Middle frontal gyrus (tissue), 1 donor: ENCODE measurements at regions not wholly inside any gene's neighbourhood (a gene's known extent, or its start where the extent isn't known, plus 50 kb on each side); places are given as distances from the start of the nearest gene placed in this dataset.
"Not testable (repeated sequence)": the region's sequence is repeated elsewhere in the genome, so short reads cannot be mapped to it uniquely, and the experiment has no call there.

ENCODE experiments used
- DNase-seq: peaks from one replicate; pipeline ENCODE4 v3.0.0-alpha.2; 2015; ENCODE audit warnings: low spot score; ENCODE audit errors: extremely low spot score

DNA sequence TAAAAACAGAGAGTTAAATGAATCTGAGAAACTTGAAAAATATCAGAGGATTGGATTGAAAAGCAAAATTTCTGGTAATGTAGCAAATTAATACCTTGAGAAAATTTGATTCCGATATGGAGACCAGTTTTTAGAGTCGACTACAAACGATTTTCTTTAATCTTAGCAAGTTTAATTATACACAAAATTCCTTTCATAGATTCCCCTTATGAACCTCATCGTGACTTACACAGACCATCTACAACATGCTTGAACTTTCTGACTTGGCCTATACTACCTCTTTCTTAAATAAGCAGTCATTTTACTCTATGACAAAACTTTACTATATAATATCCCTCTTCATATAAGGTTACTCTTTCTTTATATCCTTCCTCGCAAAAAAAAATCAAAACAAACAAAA is 769.6 kb upstream of the CRIM1 start:
- DNase-seq: no peak

DNA sequence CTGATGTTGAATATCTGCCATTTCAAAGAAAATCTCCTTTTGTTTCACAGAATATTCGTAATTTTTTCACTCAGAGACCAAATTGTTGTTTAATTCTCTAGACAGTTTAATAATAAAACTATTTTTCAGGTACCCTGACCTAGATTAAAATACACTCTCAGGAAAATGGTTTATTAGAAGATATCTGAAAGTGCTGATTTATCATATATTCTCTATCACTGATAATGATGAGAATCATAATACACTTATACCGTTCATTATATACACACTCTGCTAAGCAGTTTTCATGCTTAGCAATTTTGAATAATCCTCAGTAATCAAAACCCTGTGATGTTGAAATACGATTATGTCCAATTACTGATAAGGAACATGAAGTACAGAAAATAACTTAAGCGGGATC is 772.9 kb upstream of the CRIM1 start:
- no peak for DNase-seq

DNA sequence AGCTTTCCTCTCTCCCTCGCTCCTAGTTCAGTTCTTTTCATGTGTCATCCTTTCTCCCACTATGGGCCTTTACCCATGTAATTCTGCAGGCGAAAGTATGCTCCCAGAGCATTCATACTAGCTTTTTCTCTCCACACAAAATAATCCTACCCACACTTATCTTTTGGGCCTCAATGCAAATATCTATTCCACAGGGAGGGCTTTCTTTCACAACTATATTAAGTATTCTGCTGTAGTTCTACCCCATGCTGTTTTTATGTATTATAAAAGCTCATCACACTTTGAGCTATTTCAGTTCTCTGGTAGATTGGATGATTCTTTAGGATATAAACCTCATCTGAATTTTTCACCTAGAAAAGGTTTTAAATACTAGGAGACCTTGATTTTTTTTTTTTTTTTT is 774.6 kb upstream of the CRIM1 start:
- DNase-seq: no peak

DNA sequence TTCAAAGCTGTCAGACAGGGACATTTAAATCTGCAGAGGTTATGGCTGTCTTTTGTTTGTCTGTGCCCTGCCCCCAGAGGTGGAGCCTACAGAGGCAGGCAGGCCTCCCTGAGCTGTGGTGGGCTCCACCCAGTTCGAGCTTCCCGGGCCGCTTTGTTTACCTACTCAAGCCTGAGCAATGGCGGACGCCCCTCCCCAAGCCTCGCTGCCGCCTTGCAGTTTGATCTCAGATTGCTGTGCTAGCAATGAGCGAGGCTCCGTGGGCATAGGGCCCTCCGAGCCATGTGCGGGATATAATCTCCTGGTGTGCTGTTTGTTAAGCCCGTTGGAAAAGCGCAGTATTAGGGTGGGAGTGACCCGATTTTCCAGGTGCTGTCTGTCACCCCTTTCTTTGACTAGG is 787.0 kb upstream of the CRIM1 start:
- DNase-seq: not testable (repeated sequence)

DNA sequence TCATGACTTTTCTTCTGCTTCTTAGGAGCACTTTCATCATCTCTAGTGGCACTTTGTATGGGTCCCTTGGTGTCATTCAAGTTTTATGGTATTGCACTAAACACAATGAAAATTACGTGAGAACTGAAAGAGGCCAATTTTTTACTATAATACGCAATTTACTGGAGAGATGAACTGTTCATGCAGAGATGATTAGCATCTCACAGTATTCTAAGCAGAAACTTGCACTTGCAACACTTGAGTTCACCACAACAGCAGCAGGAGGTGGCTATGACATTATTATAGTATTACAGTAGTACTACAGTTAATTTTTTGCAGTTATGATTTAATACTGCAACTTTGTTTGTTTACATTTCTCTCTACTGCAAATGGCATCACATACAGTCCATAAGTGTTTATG is 793.1 kb upstream of the CRIM1 start:
- no peak for DNase-seq

DNA sequence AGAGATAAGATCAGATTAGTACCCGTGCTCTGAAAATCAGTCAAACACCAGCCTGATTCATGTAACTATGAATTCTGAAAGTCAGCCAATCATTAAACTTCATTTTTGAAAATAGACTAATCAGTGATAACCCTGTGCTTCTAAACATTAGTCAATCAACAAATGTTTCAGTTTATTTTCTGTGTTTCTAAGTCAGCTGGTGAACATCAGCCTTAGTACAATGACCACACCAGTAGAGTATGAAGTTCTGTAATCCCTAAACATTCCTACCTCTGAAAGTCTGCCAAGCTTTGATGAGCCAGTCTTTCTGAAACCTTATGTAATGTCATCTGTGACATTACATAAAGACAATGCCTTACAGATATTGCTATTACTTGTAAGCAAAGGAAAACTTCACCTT is 807.4 kb upstream of the CRIM1 start:
- DNase-seq: no peak

DNA sequence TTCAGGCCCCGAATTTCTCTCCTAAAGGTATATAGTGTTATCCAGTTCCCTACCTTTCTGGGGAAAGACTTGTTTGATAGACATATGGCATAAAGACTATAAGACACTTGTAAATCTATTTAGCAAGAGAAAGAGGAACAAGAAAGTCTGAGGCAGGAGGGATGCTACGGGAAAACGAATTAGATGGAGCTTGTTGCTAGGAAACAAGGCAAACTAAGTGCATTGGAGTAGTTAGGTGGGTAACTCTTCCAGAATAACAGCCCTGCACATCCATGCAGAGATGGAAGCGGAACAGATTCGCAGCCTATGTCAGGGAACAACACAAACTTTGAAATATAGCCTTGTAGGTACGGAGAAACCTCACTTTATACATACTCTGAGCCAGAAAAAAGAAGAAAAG is 810.3 kb upstream of the CRIM1 start:
- no peak for DNase-seq

DNA sequence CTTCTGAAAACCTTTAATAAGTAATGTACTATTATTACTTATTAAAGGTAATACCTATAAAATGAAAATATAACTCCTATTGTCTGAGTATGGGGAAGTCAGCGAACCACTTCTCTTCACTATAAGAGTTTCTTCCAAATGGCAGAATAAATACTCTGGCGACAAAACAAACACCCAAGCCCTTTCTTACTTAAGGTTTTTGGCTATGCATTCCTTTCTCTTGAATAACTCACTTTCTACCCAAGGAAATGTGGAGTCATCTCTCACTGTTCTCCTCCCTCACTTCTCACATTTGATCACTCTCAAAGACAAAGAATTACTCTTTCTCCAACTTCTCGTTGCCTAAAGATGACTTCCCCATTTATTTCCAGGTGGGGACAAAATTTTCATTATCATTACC is 816.8 kb upstream of the CRIM1 start:
- no peak for DNase-seq

DNA sequence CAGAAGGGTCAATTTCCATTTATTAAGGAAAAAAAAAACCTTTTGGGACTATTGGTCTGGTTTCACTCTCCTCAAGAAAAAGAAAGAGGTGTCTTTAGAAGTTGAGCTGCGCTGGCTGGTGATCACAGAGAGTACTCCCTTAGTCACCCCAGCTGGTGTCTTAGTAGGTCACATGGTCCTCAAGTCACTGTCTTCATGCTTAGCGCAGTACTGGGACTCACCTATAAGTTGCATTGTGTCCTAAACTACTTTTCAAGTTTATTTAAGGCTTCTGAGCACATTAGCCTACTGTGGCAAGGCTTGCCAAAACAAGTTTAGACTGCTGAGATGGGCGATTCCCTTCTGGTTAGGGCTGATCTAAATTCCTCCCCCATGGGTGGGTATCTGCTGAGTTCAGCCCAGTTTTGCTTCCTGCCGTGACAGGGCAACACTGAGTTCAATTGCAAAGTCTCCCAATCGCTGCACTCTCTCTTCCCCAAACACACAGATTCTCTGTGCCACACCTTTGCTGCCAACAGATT is 824.9 kb upstream of the CRIM1 start:
- DNase-seq: no peak

DNA sequence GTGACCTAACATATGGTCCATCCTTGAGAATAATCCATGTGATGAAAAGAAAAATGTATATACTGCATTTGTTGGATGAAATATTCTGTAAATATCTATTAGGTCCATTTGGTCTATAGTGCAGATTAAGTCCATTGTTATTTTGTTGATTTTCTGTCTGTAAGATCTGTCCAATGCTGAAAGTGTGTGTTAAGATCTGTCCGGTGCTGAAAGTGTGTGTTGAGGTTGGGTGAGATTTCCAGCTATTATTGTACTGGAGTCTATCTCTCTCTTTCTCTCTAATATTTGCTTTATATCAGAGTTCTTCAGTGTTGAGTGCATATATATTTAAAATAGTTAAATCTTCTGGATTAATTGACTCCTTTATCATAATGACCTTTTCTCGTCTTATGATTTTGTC is 828.8 kb upstream of the CRIM1 start:
- DNase-seq: no peak

DNA sequence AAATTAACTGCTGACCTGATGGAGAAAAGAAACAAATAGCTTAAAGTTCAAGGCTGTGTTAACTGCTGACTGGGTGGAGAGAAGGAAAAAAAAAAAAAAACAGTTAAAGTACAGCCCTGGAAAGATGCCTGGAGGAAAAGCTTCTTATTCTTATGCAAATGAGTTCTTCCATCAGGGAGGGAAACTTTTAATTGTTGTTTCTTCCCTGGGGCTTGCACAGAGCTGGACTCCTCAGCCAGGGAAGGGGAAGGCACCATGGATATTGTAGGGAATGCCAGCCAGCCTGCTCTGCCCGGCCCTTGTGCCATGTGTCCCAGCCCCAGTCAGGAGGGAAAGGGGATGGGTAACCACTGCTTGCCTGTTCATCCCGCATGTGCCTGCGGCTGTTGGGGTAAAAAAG is 833.1 kb upstream of the CRIM1 start:
- no peak for DNase-seq

DNA sequence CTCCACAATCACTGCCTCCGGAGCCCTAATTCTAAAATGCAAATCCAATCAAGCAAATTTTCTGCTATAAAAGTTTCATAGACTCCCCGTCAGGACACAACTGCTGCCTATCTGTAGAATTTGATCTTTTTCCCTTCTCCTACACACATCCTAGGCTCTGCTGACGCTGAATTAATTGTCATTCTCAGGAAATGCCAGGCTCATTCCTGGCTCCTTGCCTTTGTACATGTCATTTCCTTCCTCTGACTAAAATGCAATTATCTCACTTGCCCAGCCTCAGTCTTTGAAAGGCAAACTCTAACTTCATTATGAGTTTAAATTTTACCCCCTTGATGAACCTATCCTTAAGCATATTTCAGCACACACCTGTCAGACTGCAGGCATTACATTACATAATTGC is 844.9 kb upstream of the CRIM1 start:
- DNase-seq: no peak

DNA sequence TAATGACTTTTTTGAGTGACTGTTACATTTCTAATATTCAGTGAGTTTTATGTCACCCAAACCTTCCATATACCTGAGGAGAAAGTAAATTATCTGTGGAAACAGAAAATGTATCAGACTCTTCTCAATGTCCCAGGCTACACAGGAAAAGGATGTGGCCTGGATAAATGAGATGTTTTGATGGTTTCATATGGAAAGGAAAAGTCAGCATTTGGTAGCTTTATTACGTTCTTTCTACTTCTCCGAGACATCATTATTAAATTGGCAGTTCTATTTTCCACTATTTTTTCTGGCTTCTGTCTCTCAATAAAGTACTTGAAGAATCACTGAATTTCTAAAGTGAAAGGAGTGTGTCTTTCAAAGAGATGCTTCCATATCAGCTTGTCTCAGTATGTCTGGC is 847.0 kb upstream of the CRIM1 start:
- no peak for DNase-seq

DNA sequence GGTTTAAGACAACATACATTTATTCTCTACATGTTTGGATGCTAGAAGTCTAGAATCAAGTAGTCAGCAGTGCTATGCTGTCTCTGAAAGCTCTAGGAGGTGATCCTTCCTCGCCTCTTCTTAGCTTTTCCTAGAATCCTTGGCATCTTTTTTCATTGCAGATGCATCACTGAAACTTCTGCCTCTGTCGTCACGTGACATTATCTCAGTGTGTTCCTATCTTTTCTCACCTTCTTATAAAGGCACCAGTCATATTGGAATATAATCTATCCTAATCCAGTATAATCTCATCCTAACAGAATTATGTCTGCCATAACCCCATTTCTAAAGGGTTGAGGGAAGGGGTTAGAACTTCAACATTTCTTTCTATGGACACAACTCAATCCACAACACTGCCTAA is 851.2 kb upstream of the CRIM1 start:
- DNase-seq: no peak

DNA sequence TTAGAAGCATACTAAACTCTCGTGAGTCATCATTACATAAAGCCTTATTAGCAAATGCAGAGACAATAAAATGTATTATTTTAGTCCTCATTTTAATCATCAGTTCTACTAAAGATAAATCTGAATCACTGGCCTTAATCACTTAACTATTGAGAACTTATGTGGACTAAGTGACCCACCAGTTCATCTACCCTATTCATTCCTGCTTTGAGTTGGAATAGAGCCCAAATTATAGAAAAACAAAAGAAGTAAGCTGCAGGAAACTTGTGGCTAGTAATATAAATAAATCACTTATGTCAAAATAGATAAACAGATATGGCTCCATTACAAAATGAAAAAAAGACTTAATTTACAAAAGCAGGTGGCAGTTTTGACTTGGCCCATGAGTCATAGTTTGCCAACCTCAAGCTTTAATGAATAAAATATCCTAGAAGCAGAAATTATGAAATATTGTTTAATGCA is 851.8 kb upstream of the CRIM1 start:
- no peak for DNase-seq

DNA sequence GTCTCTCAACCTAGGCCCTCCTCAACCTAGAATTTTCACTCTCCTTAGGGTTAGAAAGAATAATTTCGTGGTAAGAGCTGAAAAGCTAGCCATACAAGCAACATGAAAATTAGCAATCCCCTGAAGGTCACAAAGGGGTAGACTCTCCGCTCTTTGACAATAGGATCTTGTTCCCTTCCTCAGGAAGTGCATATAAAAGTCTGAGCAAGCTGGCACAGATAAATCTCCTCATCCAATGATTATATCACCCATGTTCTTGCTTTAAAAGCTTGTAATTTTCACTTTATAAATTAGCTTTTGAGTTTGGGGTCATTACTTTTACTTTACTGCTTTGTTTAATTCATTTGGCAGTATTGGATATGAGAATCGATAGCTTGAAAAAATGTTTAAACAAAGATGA is 852.3 kb upstream of the CRIM1 start:
- DNase-seq: no peak

DNA sequence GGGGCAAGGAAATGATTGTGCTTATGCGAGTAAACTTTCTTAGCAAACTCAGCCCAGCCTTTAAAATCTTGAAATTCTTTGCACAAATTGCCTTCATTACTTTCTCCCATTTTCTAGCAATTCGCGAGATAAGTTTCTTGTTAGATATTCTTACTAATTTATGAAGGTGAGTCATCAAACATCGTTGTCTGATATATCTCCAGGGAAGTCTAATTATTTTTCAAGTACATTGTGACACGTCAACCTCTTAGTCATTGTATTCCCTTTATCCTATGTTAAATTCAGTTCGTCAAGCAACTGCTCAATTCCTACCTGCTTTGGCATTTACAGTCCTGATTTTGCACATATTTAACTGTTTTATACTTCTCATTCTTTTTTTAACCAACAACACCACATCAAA is 854.5 kb upstream of the CRIM1 start:
- no peak for DNase-seq

DNA sequence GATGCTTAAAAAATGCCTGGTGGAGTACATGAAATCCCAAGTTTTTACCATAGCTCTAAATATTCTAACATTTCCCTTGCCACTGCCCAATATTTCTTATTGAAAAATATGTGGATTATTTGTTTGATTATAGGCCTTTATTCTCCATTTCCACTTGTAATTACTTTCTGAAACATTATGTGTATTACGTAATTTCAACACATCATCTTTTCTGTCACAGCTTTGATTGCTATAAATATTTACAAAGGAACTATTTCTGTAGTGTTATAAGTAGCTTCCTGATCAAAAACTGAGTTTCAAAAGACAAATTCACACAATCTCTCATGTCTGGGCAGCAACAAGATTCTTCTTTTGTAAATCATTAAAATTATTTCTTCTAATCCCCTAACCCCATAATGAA is 859.6 kb upstream of the CRIM1 start:
- no peak for DNase-seq

DNA sequence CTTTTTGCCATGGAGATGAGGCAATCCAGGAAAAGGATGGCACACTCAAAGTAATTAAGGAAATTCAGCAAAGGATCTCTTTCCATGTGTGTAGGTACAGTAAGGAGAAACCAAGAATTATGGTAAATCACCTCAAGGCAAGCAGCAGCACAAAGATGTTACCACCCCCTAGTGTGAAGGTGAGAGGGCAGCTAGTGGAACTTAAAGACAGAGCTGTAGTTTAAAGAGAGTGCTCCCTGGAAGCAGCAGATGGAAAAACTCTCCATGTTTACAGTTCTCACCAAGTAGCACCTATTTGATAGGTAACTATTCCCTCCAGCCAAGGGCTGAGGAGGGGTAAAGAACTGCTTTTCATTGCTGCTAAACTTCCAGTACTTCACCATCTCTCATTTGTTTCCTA is 860.4 kb upstream of the CRIM1 start:
- no peak for DNase-seq

DNA sequence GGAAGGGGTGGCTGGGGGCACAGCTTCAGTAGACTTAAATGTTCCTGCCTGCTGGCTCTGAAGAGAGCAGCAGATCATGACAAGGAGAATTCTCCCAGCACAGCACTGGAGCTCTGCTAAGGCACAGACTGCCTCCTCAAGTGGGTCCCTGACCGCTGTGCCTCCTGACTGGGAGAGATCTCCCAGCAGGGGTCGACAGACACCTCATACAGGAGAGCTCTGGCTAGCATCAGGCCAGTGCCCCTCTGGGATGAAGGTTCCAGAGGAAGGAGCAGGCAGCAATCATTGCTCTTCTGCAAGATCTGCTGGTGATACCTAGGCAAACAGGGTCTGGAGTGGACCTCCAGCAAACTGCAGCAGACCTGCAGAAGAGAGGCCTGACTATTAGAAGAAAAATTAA is 877.5 kb upstream of the CRIM1 start:
- DNase-seq: not testable (repeated sequence)

DNA sequence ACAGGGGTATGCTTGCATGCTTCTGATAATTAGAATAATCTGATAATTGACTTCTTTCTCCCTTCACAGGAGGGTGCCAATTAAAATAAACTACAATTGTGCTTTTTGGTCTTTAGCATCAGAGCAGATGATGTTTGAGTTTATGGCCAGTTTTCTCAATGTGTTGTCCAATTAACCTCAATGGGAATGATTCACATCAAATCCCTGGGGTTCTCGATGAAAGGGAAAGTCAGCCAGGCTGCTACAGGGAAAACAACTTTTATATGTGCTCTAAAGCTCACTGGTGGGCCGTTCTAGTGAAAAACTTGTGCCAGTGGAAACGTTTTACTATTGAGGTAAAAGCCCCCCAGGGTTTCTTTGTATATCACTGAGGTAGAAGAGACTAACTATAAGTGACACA is 887.3 kb upstream of the CRIM1 start:
- DNase-seq: no peak

DNA sequence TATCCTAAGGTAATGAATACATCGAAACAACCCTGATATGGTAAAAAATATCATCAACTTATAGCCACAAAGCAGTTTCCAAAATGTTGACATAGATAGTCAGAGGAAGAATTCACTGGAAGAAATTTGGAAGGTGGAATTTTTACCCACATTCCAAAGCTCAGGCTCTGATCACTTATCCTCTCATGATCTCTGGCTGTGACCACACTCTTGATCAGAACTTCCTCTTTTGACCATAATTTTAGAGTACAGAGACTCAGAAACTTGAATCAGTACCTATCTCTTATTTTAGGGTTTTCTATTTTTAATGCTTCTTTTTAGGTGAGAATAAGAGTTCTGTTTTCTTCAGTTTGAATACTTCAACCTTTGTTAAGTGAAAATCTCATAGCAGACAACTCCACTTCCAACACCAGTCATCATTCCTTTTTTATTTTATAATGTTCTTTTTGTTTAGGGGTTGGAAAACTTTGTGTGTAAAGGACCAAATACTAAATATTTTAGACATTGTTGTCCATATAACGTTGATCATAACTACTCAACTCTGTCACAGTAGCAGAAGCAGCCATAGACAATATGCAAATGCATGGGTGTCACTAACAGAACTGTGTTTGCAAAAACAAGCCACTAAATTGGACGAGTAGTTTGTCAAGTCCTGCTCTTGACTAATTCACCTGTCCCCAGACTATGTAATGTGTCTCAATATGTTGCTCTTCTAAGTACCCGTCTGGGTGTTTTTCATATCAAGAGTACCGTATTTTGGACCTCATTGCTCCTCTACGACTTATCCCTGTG is 891.6 kb upstream of the CRIM1 start:
- DNase-seq: no peak

DNA sequence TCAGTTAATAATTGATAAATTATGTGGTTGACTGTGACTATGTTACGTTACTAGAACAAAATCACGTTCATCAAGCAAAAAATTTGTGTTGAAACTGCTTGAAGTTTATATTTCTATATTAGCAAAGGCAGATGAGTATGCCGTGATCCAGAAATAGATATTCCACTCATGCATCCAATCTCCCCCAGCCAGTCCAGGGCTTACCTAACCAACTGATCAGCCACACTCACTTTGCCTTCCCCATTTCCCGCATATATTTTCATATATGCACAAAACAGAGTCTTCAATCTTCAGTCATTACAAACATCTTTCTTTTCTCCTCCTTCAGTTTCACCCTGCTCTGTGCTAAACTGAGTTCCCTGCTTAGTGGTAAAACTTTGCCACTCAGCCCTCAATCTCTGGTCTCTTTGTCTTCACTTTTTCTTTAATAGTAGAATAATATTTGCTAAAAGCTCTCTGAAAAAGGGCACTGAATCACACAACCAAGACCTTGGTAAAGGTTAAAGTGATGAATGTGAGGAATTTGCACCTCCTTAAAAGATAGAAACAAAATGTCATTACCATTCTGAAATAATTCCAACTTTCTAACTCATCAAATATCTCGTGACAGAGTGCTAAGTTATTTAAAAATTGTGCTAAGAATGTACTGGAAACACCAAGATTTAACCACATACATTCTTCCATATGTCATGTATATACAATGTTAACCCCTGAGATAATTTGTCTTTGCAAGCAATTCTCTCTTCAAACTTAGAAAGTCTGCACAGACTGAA is 893.2 kb upstream of the CRIM1 start:
- no peak for DNase-seq
